ENCODE measurements at regions not wholly inside any gene's neighbourhood (a gene's known extent, or its start where the extent isn't known, plus 50 kb on each side); places are given as distances from the start of the nearest gene placed in this dataset.

DNA sequence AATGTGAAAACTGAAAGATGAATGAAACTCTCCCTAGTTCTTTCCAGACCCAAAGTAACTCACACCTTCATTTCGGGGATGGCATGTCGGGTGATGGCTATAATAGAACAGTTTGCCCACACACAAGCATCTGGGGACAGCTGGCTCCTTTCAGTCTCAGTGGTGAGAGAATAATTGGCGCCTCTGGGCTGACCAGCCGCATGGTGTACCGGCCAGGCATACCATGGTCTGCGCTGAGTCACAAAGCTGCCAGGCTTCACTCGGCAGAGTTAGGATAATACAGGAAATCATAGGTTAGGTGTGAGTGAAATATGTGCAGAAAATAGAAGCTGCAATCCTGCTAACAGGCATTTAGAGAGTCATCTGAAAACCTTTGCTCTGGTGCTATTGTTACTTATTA, 80.4 kb upstream of the IGF1R start:
- TF ChIP-seq, protein P1, sequence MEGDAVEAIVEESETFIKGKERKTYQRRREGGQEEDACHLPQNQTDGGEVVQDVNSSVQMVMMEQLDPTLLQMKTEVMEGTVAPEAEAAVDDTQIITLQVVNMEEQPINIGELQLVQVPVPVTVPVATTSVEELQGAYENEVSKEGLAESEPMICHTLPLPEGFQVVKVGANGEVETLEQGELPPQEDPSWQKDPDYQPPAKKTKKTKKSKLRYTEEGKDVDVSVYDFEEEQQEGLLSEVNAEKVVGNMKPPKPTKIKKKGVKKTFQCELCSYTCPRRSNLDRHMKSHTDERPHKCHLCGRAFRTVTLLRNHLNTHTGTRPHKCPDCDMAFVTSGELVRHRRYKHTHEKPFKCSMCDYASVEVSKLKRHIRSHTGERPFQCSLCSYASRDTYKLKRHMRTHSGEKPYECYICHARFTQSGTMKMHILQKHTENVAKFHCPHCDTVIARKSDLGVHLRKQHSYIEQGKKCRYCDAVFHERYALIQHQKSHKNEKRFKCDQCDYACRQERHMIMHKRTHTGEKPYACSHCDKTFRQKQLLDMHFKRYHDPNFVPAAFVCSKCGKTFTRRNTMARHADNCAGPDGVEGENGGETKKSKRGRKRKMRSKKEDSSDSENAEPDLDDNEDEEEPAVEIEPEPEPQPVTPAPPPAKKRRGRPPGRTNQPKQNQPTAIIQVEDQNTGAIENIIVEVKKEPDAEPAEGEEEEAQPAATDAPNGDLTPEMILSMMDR (IDR thresholded peaks at IDR 0.05; ENCODE audit: insufficient read depth, low read depth, low read length) = no peak
- ChIA-PET CTCF (interaction anchor here (0.7 to 1.7 kb wide), 5 partner anchors 10 to 104 kb away, joined by 3 to 6 read pairs (median 3); no protein-coding TSS in a partner anchor), POLR2A (no interaction called here)
- 0 out of 2 replicates have a peak, but pooled peaks cover 1% of the 10 kb centered on the region for H3K27me3 ChIP-seq (ENCODE audit: control insufficient read depth, insufficient read depth, low read length)
- no peak overlapping the region for H3K4me3 ChIP-seq (ENCODE audit: low read depth, low read length)
- DNase-seq (ENCODE audit: low read depth) = no peak
- no peaks in the 10 kb centered on the region for H3K36me3 ChIP-seq (ENCODE audit: control insufficient read depth, insufficient read depth, low read length)

DNA sequence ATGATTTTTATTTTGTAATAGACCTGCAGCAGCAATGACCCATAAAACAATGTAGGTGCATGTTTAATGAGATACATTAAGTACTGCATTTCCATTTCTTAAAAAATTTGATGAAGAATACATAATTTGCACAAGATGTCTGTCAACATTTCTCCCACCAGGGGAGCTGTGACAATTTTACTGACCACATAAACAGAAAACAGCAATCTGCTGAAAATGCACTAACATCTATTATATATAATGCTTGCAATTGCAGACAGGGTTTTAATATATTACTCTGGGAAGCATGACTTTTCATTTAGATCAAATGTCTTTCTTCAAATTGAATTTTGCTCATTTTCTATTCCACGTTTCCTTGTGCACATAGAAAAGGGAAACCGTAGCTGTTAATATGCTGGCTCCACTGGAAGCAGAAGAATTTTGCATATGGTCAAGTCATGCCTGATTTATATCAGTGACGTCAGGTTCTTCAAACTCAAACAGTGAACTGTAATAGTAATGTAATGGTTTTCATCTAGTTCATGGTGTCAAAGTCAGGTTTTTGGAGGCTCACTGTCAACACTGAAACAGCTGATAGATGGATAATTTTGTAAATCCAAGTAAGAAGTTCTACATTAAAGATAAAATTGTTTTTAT, 79.8 kb upstream of the IGF1R start:
- H3K4me3 ChIP-seq (ENCODE audit: low read depth, low read length) = no peak overlapping the region
- CTCF ChIA-PET = interaction anchor here (0.6 to 1.7 kb wide), 7 partner anchors 9 to 510 kb away, joined by 3 to 6 read pairs (median 3); no protein-coding TSS in a partner anchor
- no peak for DNase-seq (ENCODE audit: low read depth)
- TF ChIP-seq, protein P1 (IDR thresholded peaks at IDR 0.05; ENCODE audit: insufficient read depth, low read depth, low read length) = peak; percentile 45
- POLR2A ChIA-PET = interaction anchor here (0.6 kb wide), 1 partner anchor 282 kb away, joined by 5 read pairs; no protein-coding TSS in a partner anchor
- no peaks in the 10 kb centered on the region for H3K36me3 ChIP-seq (ENCODE audit: control insufficient read depth, insufficient read depth, low read length)
- H3K27me3 ChIP-seq (ENCODE audit: control insufficient read depth, insufficient read depth, low read length) = 0 out of 2 replicates have a peak, but pooled peaks cover 1% of the 10 kb centered on the region

DNA sequence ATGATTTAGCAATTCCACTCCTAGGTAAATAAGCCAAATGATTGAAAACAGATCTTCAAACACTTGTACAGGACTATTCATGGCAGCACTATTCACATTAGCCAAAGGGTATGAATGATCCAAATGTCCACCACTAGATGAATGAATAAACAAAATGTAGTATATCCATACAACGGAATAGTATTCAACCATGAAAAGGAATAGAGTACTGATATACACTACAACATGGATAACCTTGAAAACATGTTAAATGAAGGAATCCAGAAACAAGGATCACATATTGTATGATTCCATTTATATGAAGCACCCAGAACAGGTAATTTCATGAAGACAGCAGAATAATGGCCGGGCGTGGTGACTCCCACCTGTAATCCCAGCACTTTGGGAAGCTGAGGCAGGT, 78.2 kb upstream of the IGF1R start:
- no peak for DNase-seq (ENCODE audit: low read depth)
- TF ChIP-seq, protein P1 (IDR thresholded peaks at IDR 0.05; ENCODE audit: insufficient read depth, low read depth, low read length) = no peak
- ChIA-PET CTCF (no interaction called here), POLR2A (no interaction called here)
- no peak overlapping the region for H3K4me3 ChIP-seq (ENCODE audit: low read depth, low read length)
- H3K36me3 ChIP-seq (ENCODE audit: control insufficient read depth, insufficient read depth, low read length) = no peaks in the 10 kb centered on the region
- 0 out of 2 replicates have a peak, but pooled peaks cover 1% of the 10 kb centered on the region for H3K27me3 ChIP-seq (ENCODE audit: control insufficient read depth, insufficient read depth, low read length)

DNA sequence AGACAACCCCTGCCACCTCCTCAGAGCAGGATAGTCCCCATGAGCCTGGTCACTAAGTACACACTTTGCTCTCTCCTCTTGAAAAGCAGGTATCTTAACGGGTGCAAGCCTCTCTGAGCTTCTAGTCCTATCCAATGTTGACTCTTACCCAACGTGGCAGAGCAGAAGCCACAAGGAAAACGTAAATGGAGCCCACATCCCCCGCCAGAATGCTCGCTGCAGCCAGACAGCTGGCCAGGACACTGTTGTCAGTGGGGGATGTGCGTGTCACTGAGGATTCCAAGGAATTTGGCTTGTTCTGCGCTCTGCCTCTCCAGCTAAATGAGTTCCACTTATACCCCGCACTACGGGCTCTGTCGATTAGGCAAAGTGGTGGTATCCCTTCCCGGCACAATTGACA, 67.8 kb upstream of the IGF1R start:
- TF ChIP-seq, protein P1 (IDR thresholded peaks at IDR 0.05; ENCODE audit: insufficient read depth, low read depth, low read length) = no peak
- POLR2A ChIA-PET = no interaction called here
- DNase-seq (ENCODE audit: low read depth) = no peak
- H3K4me3 ChIP-seq (ENCODE audit: low read depth, low read length) = no peak overlapping the region
- CTCF ChIA-PET = no interaction called here
- peaks cover 7% of the 10 kb centered on the region for H3K27me3 ChIP-seq (ENCODE audit: control insufficient read depth, insufficient read depth, low read length)
- H3K36me3 ChIP-seq (ENCODE audit: control insufficient read depth, insufficient read depth, low read length) = no peaks in the 10 kb centered on the region

DNA sequence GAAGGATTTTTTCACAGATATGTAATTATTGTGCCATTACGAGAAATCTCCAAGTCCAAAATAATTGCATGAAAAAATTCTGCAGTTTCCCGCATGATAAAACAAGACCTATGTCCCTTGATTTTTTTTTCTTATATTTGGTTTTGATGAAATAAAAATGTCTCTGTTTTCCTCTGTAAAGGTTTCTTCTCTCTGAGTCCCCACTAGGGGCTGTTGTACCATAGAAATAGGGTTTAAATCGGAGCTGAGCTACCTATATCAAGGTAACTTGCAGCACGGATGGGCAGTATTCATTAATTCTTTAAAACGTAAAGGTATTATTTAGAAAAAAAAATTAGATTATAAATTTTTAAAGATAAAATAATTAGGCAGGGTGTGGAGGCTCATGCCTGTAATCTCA, 66.6 kb upstream of the IGF1R start:
- CTCF ChIA-PET = interaction anchor here (1.5 kb wide), 1 partner anchor 34 kb away, joined by 5 read pairs; no protein-coding TSS in a partner anchor

More for the DNA sequence above, 66.6 kb upstream of the IGF1R start:
- TF ChIP-seq, protein P1 (IDR thresholded peaks at IDR 0.05; ENCODE audit: insufficient read depth, low read depth, low read length) = peak; percentile 16; the same call in 1 of the 2 replicates
- DNase-seq (ENCODE audit: low read depth) = no peak
- Histone ChIP-seq H3K4me3 (ENCODE audit: low read depth, low read length) (no peak overlapping the region), H3K27me3 (ENCODE audit: control insufficient read depth, insufficient read depth, low read length) (peaks cover 9% of the 10 kb centered on the region), H3K36me3 (ENCODE audit: control insufficient read depth, insufficient read depth, low read length) (no peaks in the 10 kb centered on the region)
- POLR2A ChIA-PET = no interaction called here
